HepG2 (cell line): ENCODE measurements at regions not wholly inside any gene's neighbourhood (a gene's known extent, or its start where the extent isn't known, plus 50 kb on each side); places are given as distances from the start of the nearest gene placed in this dataset.

Experiments
- KLF16 ChIP-seq, 2 experiments: sonication (generic) in 1 of 2; formaldehyde crosslinking in 1 of 2; IDR thresholded peaks; 2 replicates each; pipeline versions ENCODE4 v1.6.1 to v1.8.0; 2016 to 2023; ENCODE audit warnings: missing genetic modification reagents in 2 of 2, missing compliant biosample characterization in 1 of 2
- NCOR1 ChIP-seq: fragments of 200-600 bp; sonication (generic); IDR thresholded peaks from 2 replicates; pipeline ENCODE4 v1.7.0; 2017; ENCODE audit warnings: antibody characterized with exemption, low read length, borderline replicate concordance
- PHF8 ChIP-seq: sonication (generic); formaldehyde crosslinking; IDR thresholded peaks from 2 replicates; pipeline ENCODE4 v1.5.0; 2020; ENCODE audit warnings: missing genetic modification reagents
- ZBTB1 ChIP-seq: sonication (generic); formaldehyde crosslinking; IDR thresholded peaks from 2 replicates; pipeline ENCODE4 v1.4.0; 2020; ENCODE audit warnings: missing genetic modification reagents, borderline replicate concordance
- TF ChIP-seq, protein P1 (sequence below): sonication (generic); formaldehyde crosslinking; IDR thresholded peaks from 2 replicates; pipeline ENCODE4 v1.5.0; 2020; ENCODE audit warnings: mild to moderate bottlenecking, missing genetic modification reagents, moderate library complexity
- TF ChIP-seq, protein P2 (sequence below): sonication (generic); formaldehyde crosslinking; IDR thresholded peaks from 2 replicates; pipeline ENCODE4 v1.8.0; 2022; ENCODE audit warnings: missing genetic modification reagents, mild to moderate bottlenecking, moderate library complexity, borderline replicate concordance
- TF ChIP-seq, protein P3 (sequence below): IDR thresholded peaks from 2 replicates; pipeline ENCODE4 v1.6.1; 2012; ENCODE audit warnings: low read length, improper control_type of control experiment

- TF ChIP-seq, protein P1, sequence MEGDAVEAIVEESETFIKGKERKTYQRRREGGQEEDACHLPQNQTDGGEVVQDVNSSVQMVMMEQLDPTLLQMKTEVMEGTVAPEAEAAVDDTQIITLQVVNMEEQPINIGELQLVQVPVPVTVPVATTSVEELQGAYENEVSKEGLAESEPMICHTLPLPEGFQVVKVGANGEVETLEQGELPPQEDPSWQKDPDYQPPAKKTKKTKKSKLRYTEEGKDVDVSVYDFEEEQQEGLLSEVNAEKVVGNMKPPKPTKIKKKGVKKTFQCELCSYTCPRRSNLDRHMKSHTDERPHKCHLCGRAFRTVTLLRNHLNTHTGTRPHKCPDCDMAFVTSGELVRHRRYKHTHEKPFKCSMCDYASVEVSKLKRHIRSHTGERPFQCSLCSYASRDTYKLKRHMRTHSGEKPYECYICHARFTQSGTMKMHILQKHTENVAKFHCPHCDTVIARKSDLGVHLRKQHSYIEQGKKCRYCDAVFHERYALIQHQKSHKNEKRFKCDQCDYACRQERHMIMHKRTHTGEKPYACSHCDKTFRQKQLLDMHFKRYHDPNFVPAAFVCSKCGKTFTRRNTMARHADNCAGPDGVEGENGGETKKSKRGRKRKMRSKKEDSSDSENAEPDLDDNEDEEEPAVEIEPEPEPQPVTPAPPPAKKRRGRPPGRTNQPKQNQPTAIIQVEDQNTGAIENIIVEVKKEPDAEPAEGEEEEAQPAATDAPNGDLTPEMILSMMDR (CRISPR knock-in tag) = no peak
- TF ChIP-seq PHF8 (no peak), ZBTB1 (CRISPR knock-in tag) (no peak), NCOR1 (no peak), KLF16 (CRISPR knock-in tag; IDR thresholded peaks at IDR 0.05) (no peak)
- TF ChIP-seq, protein P2, sequence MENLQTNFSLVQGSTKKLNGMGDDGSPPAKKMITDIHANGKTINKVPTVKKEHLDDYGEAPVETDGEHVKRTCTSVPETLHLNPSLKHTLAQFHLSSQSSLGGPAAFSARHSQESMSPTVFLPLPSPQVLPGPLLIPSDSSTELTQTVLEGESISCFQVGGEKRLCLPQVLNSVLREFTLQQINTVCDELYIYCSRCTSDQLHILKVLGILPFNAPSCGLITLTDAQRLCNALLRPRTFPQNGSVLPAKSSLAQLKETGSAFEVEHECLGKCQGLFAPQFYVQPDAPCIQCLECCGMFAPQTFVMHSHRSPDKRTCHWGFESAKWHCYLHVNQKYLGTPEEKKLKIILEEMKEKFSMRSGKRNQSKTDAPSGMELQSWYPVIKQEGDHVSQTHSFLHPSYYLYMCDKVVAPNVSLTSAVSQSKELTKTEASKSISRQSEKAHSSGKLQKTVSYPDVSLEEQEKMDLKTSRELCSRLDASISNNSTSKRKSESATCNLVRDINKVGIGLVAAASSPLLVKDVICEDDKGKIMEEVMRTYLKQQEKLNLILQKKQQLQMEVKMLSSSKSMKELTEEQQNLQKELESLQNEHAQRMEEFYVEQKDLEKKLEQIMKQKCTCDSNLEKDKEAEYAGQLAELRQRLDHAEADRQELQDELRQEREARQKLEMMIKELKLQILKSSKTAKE (CRISPR knock-in tag) = no peak
- TF ChIP-seq, protein P3, sequence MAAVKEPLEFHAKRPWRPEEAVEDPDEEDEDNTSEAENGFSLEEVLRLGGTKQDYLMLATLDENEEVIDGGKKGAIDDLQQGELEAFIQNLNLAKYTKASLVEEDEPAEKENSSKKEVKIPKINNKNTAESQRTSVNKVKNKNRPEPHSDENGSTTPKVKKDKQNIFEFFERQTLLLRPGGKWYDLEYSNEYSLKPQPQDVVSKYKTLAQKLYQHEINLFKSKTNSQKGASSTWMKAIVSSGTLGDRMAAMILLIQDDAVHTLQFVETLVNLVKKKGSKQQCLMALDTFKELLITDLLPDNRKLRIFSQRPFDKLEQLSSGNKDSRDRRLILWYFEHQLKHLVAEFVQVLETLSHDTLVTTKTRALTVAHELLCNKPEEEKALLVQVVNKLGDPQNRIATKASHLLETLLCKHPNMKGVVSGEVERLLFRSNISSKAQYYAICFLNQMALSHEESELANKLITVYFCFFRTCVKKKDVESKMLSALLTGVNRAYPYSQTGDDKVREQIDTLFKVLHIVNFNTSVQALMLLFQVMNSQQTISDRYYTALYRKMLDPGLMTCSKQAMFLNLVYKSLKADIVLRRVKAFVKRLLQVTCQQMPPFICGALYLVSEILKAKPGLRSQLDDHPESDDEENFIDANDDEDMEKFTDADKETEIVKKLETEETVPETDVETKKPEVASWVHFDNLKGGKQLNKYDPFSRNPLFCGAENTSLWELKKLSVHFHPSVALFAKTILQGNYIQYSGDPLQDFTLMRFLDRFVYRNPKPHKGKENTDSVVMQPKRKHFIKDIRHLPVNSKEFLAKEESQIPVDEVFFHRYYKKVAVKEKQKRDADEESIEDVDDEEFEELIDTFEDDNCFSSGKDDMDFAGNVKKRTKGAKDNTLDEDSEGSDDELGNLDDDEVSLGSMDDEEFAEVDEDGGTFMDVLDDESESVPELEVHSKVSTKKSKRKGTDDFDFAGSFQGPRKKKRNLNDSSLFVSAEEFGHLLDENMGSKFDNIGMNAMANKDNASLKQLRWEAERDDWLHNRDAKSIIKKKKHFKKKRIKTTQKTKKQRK = no peak
Measured at GRCh38 chr22:27297125-27297524, 504.4 kb downstream of the MN1 start.
